ENCODE measurements at regions not wholly inside any gene's neighbourhood (a gene's known extent, or its start where the extent isn't known, plus 50 kb on each side); places are given as distances from the start of the nearest gene placed in this dataset.
A peak's percentile ranks its signal among the peaks of the same experiment; 100 is the strongest.

DNA sequence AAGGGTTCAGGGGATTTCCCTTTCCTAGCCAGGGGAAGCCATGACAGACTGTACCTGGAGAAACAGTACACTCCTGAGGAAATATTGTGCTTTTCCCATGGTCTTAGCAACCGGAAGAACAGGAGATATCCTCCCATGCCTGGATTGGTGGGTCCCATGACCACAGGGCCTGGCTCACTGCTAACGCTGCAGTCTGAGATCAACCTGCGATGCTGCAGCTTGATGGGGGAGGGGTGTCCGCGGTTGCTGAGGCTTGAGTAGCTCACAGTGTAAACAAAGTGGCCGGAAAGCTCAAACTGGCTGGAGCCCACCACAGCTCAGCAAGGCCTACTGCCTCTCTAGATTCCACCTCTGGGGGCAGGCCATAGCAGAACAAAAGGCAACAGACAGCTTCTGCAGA lies 819.5 kb downstream of the TECRL start:
- TF ChIP-seq, protein P1, sequence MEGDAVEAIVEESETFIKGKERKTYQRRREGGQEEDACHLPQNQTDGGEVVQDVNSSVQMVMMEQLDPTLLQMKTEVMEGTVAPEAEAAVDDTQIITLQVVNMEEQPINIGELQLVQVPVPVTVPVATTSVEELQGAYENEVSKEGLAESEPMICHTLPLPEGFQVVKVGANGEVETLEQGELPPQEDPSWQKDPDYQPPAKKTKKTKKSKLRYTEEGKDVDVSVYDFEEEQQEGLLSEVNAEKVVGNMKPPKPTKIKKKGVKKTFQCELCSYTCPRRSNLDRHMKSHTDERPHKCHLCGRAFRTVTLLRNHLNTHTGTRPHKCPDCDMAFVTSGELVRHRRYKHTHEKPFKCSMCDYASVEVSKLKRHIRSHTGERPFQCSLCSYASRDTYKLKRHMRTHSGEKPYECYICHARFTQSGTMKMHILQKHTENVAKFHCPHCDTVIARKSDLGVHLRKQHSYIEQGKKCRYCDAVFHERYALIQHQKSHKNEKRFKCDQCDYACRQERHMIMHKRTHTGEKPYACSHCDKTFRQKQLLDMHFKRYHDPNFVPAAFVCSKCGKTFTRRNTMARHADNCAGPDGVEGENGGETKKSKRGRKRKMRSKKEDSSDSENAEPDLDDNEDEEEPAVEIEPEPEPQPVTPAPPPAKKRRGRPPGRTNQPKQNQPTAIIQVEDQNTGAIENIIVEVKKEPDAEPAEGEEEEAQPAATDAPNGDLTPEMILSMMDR (conservative IDR thresholded peaks at IDR 0.05), result no peak
- no peak overlapping the region for H3K27ac ChIP-seq

DNA sequence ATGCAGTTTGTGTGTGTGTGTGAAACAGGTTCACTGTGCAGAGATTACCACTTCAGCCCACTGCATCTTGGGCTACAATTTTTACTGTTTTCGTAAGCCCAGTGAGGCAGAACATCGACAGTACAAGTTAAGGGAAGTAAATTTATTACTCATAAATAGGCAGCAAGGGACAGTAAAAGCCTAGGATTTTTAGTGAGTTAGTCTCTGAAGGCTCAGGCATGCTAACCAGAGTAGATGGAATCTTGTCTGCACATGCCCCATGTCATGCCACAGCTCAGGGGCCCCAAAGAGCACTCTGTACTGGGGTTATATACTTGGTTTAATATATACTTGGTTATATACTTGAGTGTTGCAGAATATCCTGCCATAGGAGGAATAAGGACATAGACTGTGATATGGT lies 825.7 kb downstream of the TECRL start:
- no peak overlapping the region for H3K27ac ChIP-seq
- TF ChIP-seq, protein P1 (conservative IDR thresholded peaks at IDR 0.05), result no peak

DNA sequence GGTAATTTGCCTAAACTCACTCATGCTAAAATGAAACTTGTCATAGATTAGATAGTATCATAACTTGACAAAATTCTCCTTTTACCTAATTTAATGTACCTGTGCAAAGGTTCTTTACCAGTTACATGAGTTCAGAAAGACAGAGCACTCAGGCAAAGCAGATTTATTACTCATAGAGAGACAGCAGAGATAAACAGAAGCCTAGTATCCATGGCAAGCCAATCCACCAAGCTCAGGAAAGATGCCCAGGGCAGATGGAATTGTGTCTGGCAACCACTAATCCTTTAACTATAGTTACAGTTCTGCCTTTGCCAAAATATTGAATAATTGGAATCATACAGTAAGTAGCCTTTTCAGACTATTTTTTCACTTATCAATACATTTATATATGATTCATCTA lies 826.2 kb downstream of the TECRL start:
- H3K27ac ChIP-seq, result no peak overlapping the region
- TF ChIP-seq, protein P1 (conservative IDR thresholded peaks at IDR 0.05), result no peak

DNA sequence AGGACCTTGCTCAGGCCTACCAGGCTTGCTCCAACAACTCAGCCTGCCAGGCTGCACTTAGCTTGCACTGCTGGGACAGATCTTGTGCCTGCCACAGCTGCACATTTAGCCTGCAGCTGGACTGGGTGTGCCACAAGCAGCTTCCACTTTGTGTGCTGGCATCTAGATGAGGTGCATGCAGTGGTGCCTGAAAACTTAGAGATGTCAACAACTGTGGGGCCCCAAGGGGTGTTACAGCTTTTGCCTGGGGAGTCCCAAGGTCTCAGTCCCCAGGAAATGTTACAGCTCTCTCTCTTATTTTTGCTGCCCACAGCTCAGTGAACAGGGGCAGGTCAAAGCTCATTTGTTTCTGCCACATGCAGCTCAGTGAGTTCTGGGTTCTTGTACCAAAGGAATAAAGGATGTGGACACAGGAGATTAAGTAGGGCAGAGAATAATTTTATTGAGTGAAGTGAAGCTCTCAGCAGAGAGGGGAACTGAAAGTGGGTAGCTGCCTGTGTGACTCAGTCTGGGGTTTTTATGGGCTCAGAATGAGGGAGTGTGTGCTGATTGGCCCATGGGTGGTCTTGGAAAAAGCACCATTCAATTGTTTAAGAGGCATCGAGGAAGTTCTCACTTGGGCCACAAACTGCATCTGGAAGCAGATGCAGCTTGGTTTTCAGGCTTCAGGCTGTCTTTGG lies 828.3 kb downstream of the TECRL start:
- no peak overlapping the region for H3K27ac ChIP-seq
- TF ChIP-seq, protein P1 (conservative IDR thresholded peaks at IDR 0.05), result no peak

DNA sequence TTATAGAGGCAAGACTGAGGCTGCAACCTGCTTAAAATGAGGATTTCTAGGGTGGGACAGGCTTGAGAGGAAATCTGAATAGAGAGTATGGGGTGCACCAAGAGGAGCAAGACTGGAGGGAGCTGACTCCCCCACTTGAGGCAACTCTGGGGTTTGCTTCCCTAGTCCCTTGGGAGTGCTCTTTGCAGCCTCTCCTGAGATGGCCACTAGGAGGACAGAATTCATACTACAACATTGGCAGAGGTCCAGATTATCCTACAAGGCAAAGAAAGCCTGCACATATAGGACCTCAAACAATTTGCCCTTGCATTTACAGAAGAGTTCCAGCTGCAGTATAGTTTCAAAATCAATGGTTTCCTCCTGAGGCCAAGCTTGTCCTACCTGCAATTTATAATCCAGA lies 830.9 kb downstream of the TECRL start:
- H3K27ac ChIP-seq, result no peak overlapping the region
- TF ChIP-seq, protein P1 (conservative IDR thresholded peaks at IDR 0.05), result no peak

DNA sequence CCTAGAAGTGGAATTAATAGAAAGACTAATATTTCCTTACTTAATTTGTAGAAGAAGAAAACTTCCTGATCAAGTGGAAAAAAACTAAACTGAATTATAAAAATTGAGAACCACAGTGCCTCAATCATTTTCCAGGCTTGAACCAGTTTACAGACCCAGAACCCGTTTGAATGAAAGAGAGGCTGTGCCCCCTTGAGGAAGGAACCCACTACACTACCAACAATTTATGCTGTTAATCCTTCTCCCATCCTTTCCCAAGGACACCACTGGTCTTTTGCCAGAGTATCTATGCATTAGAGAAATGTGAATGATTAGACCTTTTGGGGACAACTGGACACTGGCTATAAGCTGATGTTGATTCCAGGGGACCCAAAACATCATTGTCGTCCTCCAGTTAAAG lies 842.6 kb downstream of the TECRL start:
- TF ChIP-seq, protein P1 (conservative IDR thresholded peaks at IDR 0.05), result no peak
- H3K27ac ChIP-seq, result no peak overlapping the region

DNA sequence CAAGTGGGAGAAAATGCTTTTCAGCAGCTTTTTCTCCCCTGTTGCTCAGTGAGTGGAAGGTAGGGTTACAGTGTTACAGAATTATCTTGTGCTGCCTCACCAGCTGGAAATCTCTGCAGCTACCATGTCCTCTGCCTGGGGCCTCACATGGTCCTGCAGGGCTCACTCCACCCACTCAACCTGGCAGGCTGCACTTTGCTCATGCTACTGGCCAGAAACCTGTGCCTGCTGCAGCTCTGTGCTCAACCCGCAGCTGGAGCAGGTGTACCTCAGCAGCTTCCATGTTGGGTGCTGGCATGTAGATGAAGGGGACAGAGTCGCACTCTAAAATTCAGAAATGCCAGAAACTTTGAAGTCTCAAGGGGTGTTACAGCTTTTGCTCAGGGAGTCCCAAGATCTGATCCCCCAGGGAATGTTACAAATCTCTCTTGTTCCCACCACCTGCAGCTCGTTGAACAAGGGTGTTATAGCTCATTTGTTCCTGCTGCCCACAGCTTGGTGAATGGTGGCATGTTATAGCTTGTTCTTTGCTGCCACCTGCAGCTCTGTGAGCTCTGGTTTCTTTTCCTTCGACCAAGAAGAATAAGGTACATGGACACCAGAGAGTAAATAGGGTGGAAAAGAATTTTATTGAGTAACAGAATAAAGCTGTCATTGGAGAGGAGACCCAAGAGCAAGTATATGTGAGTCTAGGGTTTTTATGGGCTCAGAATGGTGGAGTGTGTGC lies 845.8 kb downstream of the TECRL start:
- TF ChIP-seq, protein P1 (conservative IDR thresholded peaks at IDR 0.05), result peak; percentile 66
- H3K27ac ChIP-seq, result no peak overlapping the region
